Germinal center (tissue), 1 donor: ENCODE measurements at regions not wholly inside any gene's neighbourhood (a gene's known extent, or its start where the extent isn't known, plus 50 kb on each side); places are given as distances from the start of the nearest gene placed in this dataset.

Experiments
- DNase-seq: peaks from one replicate; pipeline ENCODE4 v3.0.0; 2012; ENCODE audit warnings: mixed read lengths, low spot score

DNA sequence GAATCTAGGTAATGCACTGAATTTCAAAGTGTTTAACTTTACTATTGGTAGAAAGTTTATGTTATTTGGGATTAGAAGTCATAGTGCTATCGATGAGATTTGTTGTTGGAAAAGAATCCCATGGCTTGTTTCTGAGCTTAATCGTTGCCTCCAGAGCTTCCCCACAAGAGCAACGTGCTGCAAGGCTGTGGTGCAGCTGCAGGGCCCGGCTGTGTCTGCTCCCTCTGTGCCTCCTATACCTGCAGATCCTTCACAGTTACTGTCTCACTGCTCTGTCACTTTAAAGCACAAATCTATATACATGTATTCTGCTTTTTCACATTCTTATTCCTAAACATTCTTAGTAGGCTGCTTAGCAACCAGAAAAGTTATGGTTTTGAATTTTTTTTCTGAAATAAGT is 826.6 kb upstream of the COBL start:
- no peak for DNase-seq

DNA sequence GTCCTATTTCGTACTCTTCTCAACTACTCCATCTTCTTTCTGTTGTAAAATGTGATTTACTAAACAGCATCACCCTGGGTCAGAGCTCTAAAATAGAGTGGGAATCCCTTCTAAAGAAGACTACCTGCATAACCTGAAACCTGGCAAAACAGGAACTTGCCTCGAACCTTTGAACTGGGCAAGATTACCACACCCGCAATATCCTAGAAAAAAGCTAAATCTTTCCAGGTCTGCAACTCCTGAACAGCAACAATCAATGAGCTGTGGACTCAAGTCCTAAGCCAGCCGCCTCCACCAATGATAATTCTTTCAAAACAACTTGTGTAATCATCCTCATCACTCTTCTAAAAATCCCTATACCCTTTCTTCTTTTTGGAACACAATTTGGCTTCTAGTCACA is 824.2 kb upstream of the COBL start:
- DNase-seq: no peak

DNA sequence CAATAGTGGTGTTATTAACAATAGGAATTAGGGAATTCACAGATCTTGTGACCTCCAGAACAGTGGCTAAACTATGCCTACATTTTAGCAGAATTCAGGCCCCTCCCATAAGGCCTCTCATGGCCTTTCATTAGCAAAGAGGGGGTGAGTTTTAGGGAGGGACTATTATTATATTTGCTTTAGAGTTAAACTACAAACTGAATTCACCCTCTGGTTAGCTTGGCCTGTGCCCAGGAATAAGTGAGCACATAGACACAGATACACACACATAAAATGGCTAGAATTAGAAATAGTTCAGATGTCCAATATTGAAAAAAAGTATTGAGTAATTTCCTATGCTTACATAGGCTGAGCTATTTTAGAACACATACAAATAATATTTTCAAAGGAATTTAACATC is 818.8 kb upstream of the COBL start:
- no peak for DNase-seq

DNA sequence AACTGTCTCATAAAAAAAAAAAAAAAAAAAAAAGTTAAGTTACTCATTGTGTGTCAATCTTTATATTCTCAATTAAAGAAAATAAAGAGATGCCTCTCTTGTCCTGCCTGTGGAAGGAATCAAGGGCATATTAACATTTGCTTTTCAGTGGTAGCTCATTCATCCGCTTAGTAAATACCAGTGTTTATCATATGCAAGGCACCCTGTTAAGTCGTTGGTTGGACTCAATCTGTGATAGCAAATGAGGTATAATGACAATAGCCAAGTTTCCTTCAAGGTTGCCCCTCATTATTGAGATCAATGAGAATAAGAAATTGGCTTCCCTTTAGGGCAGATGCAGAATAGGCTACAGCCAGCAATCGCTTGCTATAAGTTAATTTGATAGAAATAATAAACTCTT is 812.7 kb upstream of the COBL start:
- no peak for DNase-seq

DNA sequence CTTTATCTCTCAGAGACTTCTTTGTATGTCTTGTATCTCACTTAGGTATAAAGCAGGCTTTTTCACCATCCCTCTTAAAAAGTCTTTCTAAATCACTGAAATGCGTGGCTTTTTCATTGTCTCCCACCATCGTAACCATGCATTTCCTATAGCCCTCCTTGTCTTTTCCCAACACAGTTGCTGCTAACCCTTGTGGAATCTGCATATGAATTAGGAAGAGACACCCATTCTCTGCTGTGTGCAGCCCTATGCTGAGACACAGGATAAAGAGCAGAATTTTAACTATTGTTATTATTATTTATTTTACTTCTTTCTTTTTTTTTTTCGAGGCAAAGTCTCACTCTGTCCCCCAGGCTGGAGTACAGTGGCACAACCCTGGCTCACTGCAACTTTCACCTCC is 804.3 kb upstream of the COBL start:
- no peak for DNase-seq

DNA sequence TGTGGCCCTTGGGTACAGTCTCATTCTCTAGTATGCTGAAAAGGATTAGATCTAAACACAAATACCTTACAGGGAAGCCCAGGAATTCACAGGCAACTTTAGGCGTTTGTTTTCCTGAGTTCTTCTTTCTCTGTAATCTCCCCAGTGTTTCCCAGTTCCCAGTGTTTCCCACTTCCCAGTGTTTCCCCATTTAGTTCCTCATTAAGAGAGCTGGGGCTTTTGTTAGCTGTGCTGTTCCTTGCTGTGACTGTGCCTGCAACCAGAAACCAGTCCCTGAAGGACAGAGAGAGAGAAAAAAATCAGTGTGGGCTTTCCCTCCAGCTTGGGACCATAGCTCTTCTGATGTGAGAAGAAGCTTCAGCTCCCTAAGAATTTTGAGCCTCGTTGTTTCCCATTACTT is 802.9 kb upstream of the COBL start:
- DNase-seq: no peak

DNA sequence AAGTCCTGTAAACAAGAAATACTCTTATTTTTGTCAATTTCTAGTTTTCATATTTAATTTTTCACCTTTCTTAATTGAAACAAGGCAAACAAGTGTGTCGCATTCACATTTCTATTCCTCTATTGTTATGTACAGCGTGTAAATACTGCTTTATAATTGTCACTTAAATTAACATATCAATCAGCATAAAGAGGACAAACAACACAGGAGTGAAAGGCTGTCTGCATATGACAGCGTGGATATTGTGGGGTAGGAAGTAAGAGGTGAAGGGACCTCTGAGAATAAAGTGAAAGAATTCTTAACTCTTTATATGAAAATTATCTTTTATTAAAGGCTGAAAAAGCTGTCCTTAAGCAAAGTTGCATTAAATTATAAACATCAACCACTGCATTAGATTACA is 797.9 kb upstream of the COBL start:
- no peak for DNase-seq

DNA sequence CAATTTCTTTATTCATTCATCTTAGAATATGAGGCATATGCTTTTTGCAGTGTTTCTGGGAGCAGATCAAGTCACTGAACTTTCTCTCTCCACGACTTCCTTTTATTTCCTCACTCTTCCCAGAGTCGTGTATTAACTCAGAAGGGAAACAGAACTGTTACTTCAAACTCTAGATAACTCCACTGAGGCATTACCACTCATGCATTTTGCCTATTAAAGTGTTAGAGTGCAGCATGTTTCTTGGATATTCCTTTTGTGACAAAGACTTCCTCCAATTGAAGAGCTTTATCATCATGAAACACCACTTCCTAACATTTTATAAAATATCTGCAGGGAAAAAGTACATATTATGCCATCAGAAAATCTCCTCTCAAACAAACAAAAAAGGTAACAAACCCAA is 797.4 kb upstream of the COBL start:
- DNase-seq: no peak

DNA sequence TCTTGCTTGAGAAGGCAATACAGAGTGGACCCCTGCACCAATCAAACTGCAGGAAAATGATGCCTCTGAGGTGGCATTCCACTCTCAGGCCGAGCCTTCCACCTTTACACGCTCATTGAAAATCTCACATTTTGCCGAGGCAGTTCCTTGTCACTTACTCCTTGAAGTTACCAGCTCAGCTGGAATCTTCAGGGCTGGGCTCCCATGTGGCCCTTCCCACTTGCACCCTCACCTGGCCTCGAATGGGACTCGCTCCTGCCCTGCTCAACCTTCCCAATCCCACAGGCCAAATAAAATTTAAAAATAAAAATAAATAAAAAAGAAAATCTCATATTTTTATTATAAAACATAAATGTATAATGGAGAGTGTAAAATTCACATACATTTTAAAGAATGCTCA is 790.7 kb upstream of the COBL start:
- DNase-seq: no peak

DNA sequence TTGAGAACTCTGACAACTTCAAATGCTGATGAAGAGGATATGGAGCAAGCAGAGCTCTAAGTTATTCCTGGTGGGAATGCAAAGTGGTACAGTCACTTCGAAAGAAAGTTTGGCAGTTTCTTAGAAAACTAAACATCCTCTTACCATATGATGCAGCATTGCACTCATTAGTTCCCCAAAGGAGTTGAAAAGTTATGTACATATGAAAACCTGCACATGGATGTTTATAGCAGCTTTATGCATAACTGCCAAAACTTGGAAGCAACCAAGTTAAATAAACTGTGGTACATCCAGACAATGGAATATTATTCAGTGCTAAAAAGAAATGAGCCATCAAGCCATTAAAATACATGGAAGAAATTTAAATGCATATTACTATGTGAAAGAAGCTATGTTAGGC is 779.3 kb upstream of the COBL start:
- no peak for DNase-seq

DNA sequence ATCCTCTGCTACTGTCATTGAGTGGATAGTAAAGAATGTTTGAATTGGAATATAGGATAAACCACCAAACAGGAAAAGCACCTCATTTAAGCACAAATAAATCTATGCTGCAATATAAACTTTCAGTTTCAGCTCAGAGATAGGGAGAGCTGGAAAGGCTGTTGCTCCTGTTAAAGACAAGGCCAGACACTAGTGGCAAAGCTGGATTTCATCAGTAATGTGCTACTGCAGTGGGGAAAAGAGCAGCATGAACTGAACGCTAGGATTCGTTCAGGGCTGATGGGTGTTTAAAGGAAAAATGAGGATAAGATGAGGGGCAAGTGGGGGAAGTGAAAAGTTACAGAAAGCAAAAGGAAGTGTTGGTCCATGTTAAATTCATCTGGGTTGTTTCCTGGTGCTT is 775.4 kb upstream of the COBL start:
- DNase-seq: no peak

DNA sequence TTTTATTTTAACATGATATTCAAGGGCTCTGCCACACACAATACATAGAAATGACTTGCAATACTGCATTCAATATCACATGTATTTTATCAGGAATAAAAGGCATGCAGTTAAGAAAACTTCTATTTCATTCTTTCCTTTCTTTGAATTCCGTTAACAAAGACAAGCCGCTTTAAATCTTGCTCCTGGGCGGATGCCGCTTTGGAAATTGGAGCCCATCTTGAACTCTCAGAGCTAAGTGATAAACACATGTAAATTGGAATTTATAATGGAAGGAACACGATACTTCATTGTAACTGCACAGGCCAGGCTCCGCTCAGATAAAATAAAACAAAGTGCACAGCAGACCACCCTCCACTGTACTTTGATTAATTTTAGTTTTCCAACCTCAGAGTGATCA is 774.5 kb upstream of the COBL start:
- DNase-seq: no peak

DNA sequence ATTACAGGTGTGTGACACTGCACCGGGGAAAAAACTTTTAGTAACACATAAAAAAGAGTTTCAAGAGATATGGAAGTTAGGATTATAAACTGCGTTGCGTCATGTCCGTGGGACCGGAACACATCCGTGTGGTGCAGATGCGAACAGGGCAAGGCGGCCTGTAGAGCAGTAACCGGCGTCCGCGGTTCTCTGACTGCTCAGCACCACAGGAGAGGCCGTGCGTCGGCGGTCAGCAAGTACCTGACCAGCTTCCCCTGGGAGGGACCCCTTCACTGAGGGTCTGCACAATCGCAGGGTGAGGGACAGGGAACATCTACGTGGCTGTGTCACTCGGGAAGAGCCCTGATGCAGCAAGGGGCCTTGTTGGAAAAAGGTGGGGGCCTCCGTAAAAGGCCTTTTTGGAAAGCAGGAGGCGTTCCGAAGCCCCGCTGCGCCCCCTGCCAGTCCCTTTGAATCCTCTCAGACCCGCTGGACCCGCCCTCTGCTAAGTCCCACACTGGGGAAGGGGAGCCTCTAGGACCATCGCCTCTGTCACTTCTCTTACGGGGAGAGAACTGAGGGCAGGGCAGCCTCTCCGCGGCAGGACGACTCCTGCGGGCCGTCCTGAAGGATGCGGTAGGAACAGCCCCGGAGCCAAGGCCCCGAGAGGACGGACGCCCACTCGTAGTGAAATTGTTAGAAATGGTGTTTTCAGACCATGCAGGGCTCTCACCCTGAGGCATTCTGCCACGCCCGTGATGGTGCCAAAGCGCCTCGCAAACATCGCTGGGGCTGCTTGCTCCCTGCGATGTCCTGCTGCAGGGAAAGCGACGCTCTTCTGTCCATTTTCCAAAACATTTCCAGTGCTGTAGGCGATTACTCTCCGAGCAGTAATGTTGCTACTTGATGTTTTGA is 771.6 kb upstream of the COBL start:
- DNase-seq: no peak

DNA sequence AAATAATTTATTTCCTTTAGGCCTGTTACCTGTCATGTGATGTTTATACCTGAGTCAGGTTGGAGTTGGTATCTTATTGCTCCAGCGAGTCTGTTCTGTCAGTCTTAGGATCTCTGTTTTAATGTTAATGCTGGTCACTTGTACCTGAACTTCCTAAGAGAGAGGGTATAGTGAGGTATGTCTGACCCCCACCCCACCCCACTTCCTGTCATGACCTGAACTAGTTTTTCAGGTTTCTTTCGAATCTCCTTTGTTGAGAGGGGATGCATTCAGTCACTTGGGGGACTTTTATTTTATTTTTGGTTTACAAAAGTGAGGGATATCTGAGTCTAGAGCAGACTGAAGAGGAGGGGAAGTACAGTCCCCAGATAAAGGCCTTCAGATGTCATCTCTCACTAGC is 769.0 kb upstream of the COBL start:
- DNase-seq: no peak

DNA sequence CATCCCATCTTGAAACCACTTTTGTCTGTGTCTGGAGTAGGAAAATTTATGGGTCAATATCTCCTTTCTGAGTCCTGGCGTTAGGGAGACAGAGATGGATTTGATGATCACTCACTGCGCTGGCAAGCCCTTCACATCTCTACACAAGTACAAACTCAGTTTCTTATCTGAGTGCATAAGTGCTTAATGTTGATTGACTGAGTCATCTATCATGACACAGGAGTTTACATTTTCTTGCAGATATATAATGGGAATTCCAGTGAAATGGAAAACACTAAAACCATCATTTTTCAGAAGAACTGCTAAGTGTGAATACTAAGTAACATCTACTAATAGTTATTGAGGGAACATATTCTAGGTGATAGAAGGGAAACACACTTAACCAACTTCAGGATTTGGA is 763.9 kb upstream of the COBL start:
- no peak for DNase-seq

DNA sequence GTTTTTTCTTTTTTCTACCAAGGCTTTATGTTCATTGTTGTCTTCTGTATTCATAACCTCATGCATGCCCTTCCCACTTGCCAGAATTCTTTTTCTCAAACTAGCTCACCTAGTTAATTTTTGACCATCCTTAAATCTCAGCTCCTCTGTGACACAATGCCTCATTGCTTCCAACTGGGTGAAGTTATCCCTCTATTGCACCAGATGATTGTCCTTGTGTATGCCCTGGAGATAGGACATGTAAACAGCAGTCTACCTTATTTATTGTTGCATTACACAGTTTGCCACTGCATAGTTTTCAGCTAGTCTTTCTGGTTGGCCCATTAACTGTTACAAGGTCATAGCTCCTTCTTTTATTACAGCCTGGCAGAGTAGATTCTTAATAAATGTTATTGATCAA is 763.1 kb upstream of the COBL start:
- DNase-seq: no peak

DNA sequence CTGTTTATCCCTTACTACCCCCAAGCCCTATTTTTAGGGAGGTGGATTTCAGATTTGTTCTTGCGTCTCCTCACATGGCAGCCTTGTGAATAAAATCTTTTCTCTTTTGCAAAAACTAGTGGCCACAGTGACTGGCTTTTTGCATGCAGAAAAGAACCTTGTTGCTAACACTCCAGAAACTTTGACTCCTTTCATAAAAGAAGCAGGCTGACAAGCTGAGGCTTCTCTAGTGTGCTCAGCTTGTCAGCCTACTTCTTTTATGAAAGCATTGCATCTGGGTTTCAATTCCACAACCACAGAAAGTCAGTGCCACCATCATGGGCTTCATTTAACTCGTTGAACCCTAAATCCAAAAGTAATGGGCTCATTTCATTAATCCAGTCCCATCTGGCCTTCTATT is 761.0 kb upstream of the COBL start:
- DNase-seq: no peak

DNA sequence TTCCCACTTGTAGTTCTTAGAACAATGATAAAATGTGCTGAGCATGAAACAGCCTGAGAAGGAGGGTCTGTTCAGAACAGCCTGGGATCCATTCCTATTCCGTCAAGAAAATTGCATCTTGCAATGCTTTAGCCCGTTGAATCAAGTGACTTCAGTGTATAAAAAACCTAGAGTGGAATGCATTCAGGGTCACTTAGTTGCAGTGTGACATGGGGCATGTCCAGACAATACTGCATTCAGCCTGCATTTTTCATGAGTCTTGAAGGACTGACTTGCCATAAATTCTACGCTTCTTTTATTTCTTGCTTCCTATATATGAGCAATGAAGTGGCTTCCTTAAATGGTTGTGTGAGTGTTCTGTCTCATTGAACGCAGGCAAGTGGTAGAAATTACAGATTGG is 758.3 kb upstream of the COBL start:
- no peak for DNase-seq

DNA sequence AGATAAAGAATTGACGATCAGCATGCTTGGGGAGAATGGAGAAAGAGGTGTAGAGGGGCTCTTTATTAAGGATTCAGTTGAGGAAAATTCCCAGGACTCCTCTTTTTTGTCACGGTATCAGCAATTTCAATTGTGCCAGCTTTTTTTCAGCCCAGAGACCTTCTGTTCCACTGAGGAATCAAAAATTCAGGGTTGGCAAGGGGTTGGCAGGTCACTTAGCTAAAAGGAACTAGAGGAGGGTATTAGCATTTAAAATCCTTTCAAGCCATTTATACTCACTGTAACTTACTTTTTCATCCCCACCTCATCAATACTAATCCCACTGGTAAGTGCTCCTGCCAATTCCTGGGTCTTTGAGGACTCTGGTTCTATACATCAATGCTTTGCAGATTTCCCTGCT is 757.5 kb upstream of the COBL start:
- no peak for DNase-seq

DNA sequence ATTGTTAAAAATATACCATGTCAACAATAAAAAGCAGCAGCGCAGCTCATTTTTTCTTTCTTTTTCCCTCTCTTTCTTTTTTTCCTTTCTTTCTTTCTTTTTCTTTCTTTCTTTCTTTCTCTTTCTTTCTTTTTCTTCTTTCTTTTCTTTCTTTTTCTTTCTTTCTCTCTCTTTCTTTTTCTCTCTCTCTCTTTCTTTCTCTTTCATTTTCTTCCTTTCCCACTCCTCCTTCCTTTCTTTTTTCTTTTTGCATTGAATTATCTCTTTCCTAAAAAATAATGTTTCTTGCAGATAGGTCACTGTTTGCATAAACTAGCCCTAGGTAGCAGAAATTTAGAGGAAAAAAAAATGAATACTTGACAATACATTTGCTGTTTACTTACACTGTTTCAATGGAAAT is 755.1 kb upstream of the COBL start:
- no peak for DNase-seq

DNA sequence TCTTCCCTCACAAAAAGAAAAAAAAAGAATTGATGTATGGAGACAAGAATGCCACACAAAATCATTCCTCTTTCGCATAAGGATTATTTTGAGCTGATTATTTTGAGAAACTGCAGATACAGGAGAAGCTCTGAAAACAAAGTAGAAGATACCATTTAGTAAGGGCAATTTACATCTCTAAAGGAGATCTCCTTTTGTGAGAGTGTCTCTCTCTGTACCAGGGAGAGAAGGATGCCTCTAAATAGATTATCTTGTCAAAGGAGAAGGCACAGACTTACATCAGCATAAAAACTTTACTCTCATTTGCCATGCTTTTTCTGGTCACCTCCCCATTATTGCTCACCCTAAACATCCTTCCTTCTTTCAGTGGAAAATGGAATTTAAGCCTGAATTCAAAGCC is 747.9 kb upstream of the COBL start:
- no peak for DNase-seq

DNA sequence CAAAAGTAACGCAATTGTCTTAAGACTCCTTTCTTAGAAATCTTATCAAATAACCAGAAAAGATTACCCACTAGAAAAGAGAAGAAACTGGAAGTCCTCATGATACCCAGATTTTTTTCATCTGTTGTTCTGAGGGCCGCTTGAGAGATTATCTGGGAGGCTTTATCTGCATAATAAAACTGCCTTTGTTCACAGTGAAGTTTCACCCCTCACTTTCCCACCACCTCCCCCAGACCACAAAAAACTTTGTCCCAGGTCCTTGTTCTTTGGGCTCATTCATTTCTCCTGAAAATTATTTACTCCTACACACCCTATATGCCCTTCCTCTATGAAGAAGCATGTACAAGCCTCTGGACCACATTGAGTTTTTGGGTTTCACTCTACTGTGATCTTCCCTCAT is 745.1 kb upstream of the COBL start:
- DNase-seq: no peak

DNA sequence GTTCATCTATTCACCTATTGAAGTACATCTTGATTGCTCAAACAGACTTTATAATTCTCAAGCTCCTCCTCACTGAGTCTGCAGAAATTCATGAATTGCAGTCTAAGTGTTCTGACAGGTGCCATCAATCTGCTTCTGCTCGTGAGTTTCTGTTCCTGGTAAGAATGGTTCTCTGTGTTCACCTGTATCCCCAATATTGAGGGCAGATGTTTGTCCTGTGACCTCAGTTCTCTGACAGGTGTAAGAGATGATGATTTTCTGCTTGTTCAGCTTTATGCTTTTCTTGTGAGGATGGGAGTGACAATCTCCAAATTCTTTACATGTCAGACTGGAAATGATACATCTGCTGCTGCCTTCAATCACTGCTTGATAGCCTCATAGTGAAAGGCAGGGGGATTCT is 736.9 kb upstream of the COBL start:
- no peak for DNase-seq

DNA sequence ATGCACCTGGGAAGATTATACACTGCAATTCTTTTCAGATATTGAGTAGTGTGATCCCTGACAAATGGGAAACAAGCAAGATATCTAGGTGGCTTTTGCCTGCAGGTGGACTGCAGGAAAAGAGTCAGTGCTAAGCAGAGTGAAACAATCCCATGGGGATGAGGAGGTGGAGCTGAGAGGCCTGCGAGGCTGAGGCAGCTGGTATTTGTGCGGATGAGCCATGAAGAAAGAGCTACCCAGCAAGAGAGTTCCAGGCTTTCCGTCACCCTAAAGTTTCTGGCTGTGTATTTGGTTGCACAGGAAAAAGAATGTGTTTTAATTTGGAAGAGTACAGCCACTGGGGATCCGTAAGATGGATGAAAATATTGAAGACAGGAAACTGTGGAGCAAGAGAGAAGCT is 714.1 kb upstream of the COBL start:
- DNase-seq: no peak

DNA sequence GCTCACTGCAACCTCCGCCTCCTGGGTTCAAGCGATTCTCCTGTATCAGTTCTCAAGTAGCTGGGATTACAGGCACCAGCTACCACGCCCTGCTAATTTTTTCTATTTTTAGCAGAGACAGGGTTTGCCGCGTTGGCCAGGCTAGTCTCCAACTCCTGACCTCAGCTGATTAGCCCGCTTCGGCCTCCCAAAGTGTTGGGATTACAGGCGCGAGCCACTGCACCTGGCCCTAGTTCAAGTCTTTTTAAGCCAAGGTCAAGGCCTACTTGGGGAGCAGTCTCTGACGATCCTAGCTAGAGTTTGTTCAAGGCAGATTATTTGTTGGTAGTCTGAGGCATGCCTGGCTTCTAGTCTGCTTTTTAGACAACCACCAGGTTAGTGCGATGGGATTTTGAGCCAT is 709.5 kb upstream of the COBL start:
- no peak for DNase-seq
